ENCODE measurements at regions not wholly inside any gene's neighbourhood (a gene's known extent, or its start where the extent isn't known, plus 50 kb on each side); places are given as distances from the start of the nearest gene placed in this dataset.

GRCh38 chr14:30084811-30085210 lies 157.2 kb upstream of the PRKD1 start:
- intact Hi-C loops (cut with micrococcal nuclease; ENCODE audit: unreplicated experiment), result no loop called here
- CTCF ChIA-PET, result no interaction called here
- no peak overlapping the region for H3K27ac Mint-ChIP-seq (ENCODE audit: unreplicated experiment)
- no peak overlapping the region for H3K4me3 Mint-ChIP-seq (ENCODE audit: low read depth, unreplicated experiment)
- no peaks in the 10 kb centered on the region for H3K36me3 Mint-ChIP-seq (ENCODE audit: insufficient read depth, unreplicated experiment)
- TF ChIP-seq CTCF (IDR thresholded peaks at IDR 0.05; ENCODE audit: unreplicated experiment), result no peak
- BruUV-seq (replicated peaks), result no TSS peak
- no peaks in the 10 kb centered on the region for H3K27me3 Mint-ChIP-seq (ENCODE audit: unreplicated experiment)
- H3K4me1 Mint-ChIP-seq (ENCODE audit: low read depth, unreplicated experiment), result no peaks in the 10 kb centered on the region
- no peak for DNase-seq
- peaks cover 3% of the 10 kb centered on the region for H3K9me3 Mint-ChIP-seq (ENCODE audit: low read depth, unreplicated experiment)

- Mint-ChIP-seq H3K4me3 (ENCODE audit: low read depth, unreplicated experiment) (no peak overlapping the region), H3K27ac (ENCODE audit: unreplicated experiment) (no peak overlapping the region), H3K36me3 (ENCODE audit: insufficient read depth, unreplicated experiment) (no peaks in the 10 kb centered on the region), H3K27me3 (ENCODE audit: unreplicated experiment) (peaks cover 6% of the 10 kb centered on the region), H3K4me1 (ENCODE audit: low read depth, unreplicated experiment) (no peaks in the 10 kb centered on the region), H3K9me3 (ENCODE audit: low read depth, unreplicated experiment) (peaks cover 3% of the 10 kb centered on the region)
- BruUV-seq (replicated peaks), result no TSS peak
- CTCF ChIA-PET, result no interaction called here
- DNase-seq, result no peak
- intact Hi-C loops (cut with micrococcal nuclease; ENCODE audit: unreplicated experiment), result no loop called here
- no peak for TF ChIP-seq CTCF (IDR thresholded peaks at IDR 0.05; ENCODE audit: unreplicated experiment)
Measured at GRCh38 chr14:30085943-30086342, 158.3 kb upstream of the PRKD1 start.

GRCh38 chr14:30088620-30089019 lies 161.0 kb upstream of the PRKD1 start:
- CTCF ChIA-PET, result no interaction called here
- no peak overlapping the region for H3K4me3 Mint-ChIP-seq (ENCODE audit: low read depth, unreplicated experiment)
- no peaks in the 10 kb centered on the region for H3K4me1 Mint-ChIP-seq (ENCODE audit: low read depth, unreplicated experiment)
- H3K27ac Mint-ChIP-seq (ENCODE audit: unreplicated experiment), result no peak overlapping the region
- TF ChIP-seq CTCF (IDR thresholded peaks at IDR 0.05; ENCODE audit: unreplicated experiment), result no peak
- H3K9me3 Mint-ChIP-seq (ENCODE audit: low read depth, unreplicated experiment), result peaks cover 6% of the 10 kb centered on the region
- intact Hi-C loops (cut with micrococcal nuclease; ENCODE audit: unreplicated experiment), result no loop called here
- no peak for DNase-seq
- H3K36me3 Mint-ChIP-seq (ENCODE audit: insufficient read depth, unreplicated experiment), result no peaks in the 10 kb centered on the region
- peaks cover 32% of the 10 kb centered on the region for H3K27me3 Mint-ChIP-seq (ENCODE audit: unreplicated experiment)
- no TSS peak for BruUV-seq (replicated peaks)

- CTCF ChIA-PET, result no interaction called here
Measured at GRCh38 chr14:30108975-30109700, 181.5 kb upstream of the PRKD1 start.

More at GRCh38 chr14:30108975-30109700, 181.5 kb upstream of the PRKD1 start:
- intact Hi-C loops (cut with micrococcal nuclease; ENCODE audit: unreplicated experiment), result no loop called here
- Mint-ChIP-seq H3K4me1 (ENCODE audit: low read depth, unreplicated experiment) (no peaks in the 10 kb centered on the region), H3K27ac (ENCODE audit: unreplicated experiment) (no peak overlapping the region), H3K36me3 (ENCODE audit: insufficient read depth, unreplicated experiment) (no peaks in the 10 kb centered on the region), H3K9me3 (ENCODE audit: low read depth, unreplicated experiment) (peaks cover 2% of the 10 kb centered on the region), H3K4me3 (ENCODE audit: low read depth, unreplicated experiment) (no peak overlapping the region), H3K27me3 (ENCODE audit: unreplicated experiment) (no peaks in the 10 kb centered on the region)
- no peak for DNase-seq
- no TSS peak for BruUV-seq (replicated peaks)
- no peak for TF ChIP-seq CTCF (IDR thresholded peaks at IDR 0.05; ENCODE audit: unreplicated experiment)
